ENCODE measurements at regions not wholly inside any gene's neighbourhood (a gene's known extent, or its start where the extent isn't known, plus 50 kb on each side); places are given as distances from the start of the nearest gene placed in this dataset.

- intact Hi-C loops (cut with micrococcal nuclease), result no loop called here
Measured at GRCh38 chr13:53143757-53144339, 115.2 kb downstream of the OLFM4 start.

- intact Hi-C loops (cut with micrococcal nuclease), result no loop called here
Measured at GRCh38 chr13:53144826-53145225, 116.2 kb downstream of the OLFM4 start.

- intact Hi-C loops (cut with micrococcal nuclease), result loop anchor here (10.0 kb wide), 1 partner anchor 486 kb away; no protein-coding TSS in a partner anchor
Measured at GRCh38 chr13:53150568-53150967, 122.0 kb downstream of the OLFM4 start.

GRCh38 chr13:53151336-53152056 lies 122.9 kb downstream of the OLFM4 start:
- intact Hi-C loops (cut with micrococcal nuclease), result loop anchor here (10.0 kb wide), 1 partner anchor 487 kb away; no protein-coding TSS in a partner anchor

- intact Hi-C loops (cut with micrococcal nuclease), result loop anchor here (10.0 kb wide), 1 partner anchor 487 kb away; no protein-coding TSS in a partner anchor
Measured at GRCh38 chr13:53152057-53152421, 123.4 kb downstream of the OLFM4 start.

- intact Hi-C loops (cut with micrococcal nuclease), result loop anchor here (10.0 kb wide), 1 partner anchor 493 kb away; no protein-coding TSS in a partner anchor
Measured at GRCh38 chr13:53158201-53158600, 129.6 kb downstream of the OLFM4 start.

GRCh38 chr13:53159431-53159830 lies 130.8 kb downstream of the OLFM4 start:
- intact Hi-C loops (cut with micrococcal nuclease), result loop anchor here (10.0 kb wide), 1 partner anchor 495 kb away; no protein-coding TSS in a partner anchor

- intact Hi-C loops (cut with micrococcal nuclease), result no loop called here
Measured at GRCh38 chr13:53160211-53160610, 131.6 kb downstream of the OLFM4 start.

GRCh38 chr13:53161251-53161650 lies 132.6 kb downstream of the OLFM4 start:
- intact Hi-C loops (cut with micrococcal nuclease), result no loop called here

GRCh38 chr13:53165261-53165660 lies 136.6 kb downstream of the OLFM4 start:
- intact Hi-C loops (cut with micrococcal nuclease), result no loop called here

- intact Hi-C loops (cut with micrococcal nuclease), result no loop called here
Measured at GRCh38 chr13:53167561-53167960, 138.9 kb downstream of the OLFM4 start.

- intact Hi-C loops (cut with micrococcal nuclease), result no loop called here
Measured at GRCh38 chr13:53170910-53171309, 142.3 kb downstream of the OLFM4 start.

GRCh38 chr13:53174545-53174944 lies 145.9 kb downstream of the OLFM4 start:
- intact Hi-C loops (cut with micrococcal nuclease), result no loop called here

GRCh38 chr13:53180684-53181083 lies 152.1 kb downstream of the OLFM4 start:
- intact Hi-C loops (cut with micrococcal nuclease), result no loop called here

- intact Hi-C loops (cut with micrococcal nuclease), result no loop called here
Measured at GRCh38 chr13:53182724-53183123, 154.1 kb downstream of the OLFM4 start.

GRCh38 chr13:53188120-53188519 lies 159.5 kb downstream of the OLFM4 start:
- intact Hi-C loops (cut with micrococcal nuclease), result no loop called here

GRCh38 chr13:53189162-53189561 lies 160.5 kb downstream of the OLFM4 start:
- intact Hi-C loops (cut with micrococcal nuclease), result no loop called here

GRCh38 chr13:53191091-53191490 lies 162.5 kb downstream of the OLFM4 start:
- intact Hi-C loops (cut with micrococcal nuclease), result no loop called here

GRCh38 chr13:53197424-53197823 lies 168.8 kb downstream of the OLFM4 start:
- intact Hi-C loops (cut with micrococcal nuclease), result no loop called here

- intact Hi-C loops (cut with micrococcal nuclease), result no loop called here
Measured at GRCh38 chr13:53198017-53198416, 169.4 kb downstream of the OLFM4 start.

GRCh38 chr13:53198736-53199135 lies 170.1 kb downstream of the OLFM4 start:
- intact Hi-C loops (cut with micrococcal nuclease), result no loop called here

- intact Hi-C loops (cut with micrococcal nuclease), result no loop called here
Measured at GRCh38 chr13:53200075-53200474, 171.5 kb downstream of the OLFM4 start.
